Esophagus (tissue), 2 donors: ENCODE measurements at regions not wholly inside any gene's neighbourhood (a gene's known extent, or its start where the extent isn't known, plus 50 kb on each side); places are given as distances from the start of the nearest gene placed in this dataset.

Source experiments
- H3K27ac ChIP-seq, 2 donors: one replicate each; pipeline ENCODE4 v1.5.1; 2013; ENCODE audit warnings: low read depth in 2 of 2, mild to moderate bottlenecking in 2 of 2, inconsistent platforms in 1 of 2, low read length in 1 of 2, moderate library complexity in 1 of 2
- H3K27me3 ChIP-seq, 2 donors: one replicate each; pipeline ENCODE4 v1.6.1; 2013; ENCODE audit warnings: low read length in 2 of 2, control low read depth in 1 of 2, mild to moderate bottlenecking in 1 of 2; ENCODE audit not compliant: insufficient read depth in 2 of 2, control insufficient read depth in 1 of 2
- H3K36me3 ChIP-seq, 2 donors: one replicate each; pipeline ENCODE4 v1.6.1; 2013; ENCODE audit warnings: low read length in 1 of 2; ENCODE audit not compliant: control insufficient read depth in 2 of 2, insufficient read depth in 2 of 2
- H3K4me1 ChIP-seq, 2 donors: one replicate each; pipeline ENCODE4 v1.6.1; 2013; ENCODE audit warnings: low read length in 1 of 2; ENCODE audit not compliant: control insufficient read depth in 2 of 2, insufficient read depth in 2 of 2
- H3K4me3 ChIP-seq, 2 donors: one replicate each; pipeline ENCODE4 v1.5.1; 2013; ENCODE audit warnings: low read length in 2 of 2, mild to moderate bottlenecking in 2 of 2, low read depth in 1 of 2, moderate library complexity in 1 of 2
- H3K9me3 ChIP-seq, 2 donors: one replicate each; pipeline ENCODE4 v1.6.1; 2013; ENCODE audit warnings: mild to moderate bottlenecking in 2 of 2, low read depth in 1 of 2, low read length in 1 of 2, moderate library complexity in 1 of 2; ENCODE audit not compliant: control insufficient read depth in 2 of 2, insufficient read depth in 1 of 2
- WGBS, 2 donors: extraction: QIAGEN DNeasy Blood & Tissue Kit; methylation state at CpG; one replicate each; pipeline ENCODE4 v1.1.7; 2013; 5-methylcytosine and 5-hydroxymethylcytosine counted together
- donor health status: healthy with polysubstance abuse.
- donor health status: Bipolar disorder and iron deficiency.

DNA sequence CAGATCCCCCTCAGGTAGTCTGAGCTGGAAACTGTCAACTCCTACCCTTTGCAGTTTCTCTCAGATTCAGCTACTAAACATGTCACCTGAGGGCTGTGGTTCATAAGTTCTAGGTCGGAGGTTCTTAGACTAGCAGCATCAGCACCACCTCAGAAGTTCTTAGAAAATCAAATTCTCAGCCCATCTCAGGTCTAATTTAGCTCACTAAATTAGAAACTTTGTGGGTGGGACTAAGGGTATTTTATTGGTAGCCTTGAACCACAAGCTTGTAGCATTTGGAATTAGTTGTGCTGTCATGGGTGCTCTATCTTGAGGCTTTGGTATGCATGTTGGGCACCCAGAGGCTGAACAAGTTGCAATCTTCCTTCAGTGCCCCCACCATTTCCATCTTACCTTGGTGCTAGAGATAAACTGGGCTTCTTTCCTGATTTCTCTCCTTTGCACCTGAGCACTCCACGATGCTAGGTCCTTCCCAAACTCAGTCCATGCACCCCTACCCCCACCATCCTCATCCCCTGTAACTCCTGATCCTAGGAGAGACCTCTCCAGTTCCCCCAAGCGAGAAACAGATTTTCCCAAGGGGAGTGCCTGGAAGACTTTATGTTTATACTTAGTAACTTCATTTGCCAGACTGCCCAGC, 54.2 kb downstream of the S1PR1 start:
- WGBS, 2 donors = 57 to 70% methylated on average over 3 of the region's 3 CpGs
- no peaks in the 10 kb centered on the region for H3K4me1 ChIP-seq
- H3K27ac ChIP-seq = no peak overlapping the region
- no peaks in the 10 kb centered on the region for H3K9me3 ChIP-seq
- no peaks in the 10 kb centered on the region for H3K36me3 ChIP-seq
- no peak overlapping the region for H3K4me3 ChIP-seq
- no peaks in the 10 kb centered on the region for H3K27me3 ChIP-seq

DNA sequence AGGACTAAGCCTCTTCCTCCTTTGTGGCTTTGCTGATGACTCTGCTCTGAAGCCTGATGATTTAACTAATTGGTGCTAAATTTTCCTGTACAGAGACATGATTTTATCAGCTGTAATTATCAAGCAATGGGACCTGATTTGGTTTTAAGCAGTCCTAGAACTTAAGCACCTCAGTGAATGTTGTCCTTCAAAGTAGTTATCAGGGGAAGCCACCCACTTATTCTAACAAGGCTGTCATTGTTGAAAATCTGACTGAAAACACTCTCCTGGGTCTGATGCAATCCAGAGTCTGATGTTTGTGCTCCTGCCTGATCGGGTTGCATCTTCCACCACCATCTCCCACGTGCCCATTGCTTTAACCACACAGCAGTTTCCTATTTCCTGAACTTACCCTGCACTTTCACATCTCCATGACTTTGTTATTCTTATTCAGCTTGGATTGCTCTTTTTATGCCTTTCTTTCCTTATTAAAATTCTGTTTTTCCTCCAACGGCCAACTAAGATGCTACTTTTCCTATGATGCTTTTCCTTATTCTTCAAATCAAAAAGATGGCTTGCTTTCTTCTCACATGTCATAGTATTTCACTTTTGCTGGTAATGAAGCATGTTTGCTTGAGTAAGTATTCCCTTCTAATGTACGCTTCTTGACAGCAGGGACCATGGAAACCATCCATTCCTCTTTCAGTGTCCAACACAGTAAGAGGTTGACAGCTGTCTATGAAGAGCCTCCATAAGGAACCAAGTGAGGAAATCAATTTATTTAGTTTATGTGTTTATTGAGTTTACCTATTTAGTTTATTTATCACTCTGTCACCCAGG, 55.0 kb downstream of the S1PR1 start:
- H3K9me3 ChIP-seq = no peaks in the 10 kb centered on the region
- no peak overlapping the region for H3K4me3 ChIP-seq
- 50% methylated on average over 4 of the region's 4 CpGs for WGBS, 2 donors
- H3K36me3 ChIP-seq = no peaks in the 10 kb centered on the region
- no peak overlapping the region for H3K27ac ChIP-seq
- H3K4me1 ChIP-seq = no peaks in the 10 kb centered on the region
- H3K27me3 ChIP-seq = no peaks in the 10 kb centered on the region

DNA sequence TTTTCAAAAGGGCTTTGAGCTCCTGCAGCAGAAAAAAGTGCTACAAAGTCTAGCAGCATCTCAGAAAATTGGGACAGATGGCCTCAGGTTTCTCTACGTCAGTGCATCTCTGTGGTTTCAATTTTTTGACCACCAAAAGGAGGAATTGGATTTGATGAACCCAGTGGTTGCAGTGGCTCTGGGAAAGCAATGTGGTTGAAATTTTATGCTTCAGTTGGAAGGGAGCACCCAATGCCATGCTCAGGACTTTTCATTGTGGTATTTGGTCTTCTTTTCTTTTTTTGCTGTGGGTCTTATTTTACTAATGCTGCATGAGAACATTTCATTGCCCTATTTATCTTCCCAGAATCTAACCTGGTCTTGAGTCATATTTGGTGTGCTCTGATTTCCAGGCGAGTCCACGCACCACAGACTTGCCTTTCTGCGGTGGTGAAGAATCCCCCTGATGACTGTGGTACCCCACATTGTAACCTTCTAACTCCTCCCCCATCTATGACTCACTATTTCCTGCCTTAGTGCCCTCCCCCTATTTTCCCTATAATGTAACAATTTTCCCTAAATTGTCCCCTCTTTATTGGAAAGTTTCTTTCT, 56.7 kb downstream of the S1PR1 start:
- Histone ChIP-seq H3K27ac (no peak overlapping the region), H3K4me1 (no peaks in the 10 kb centered on the region), H3K9me3 (no peaks in the 10 kb centered on the region), H3K4me3 (no peak overlapping the region), H3K36me3 (no peaks in the 10 kb centered on the region), H3K27me3 (no peaks in the 10 kb centered on the region)
- whole genome bisulfite sequencing, 2 donors = 72 to 81% methylated on average over 4 of the region's 4 CpGs

- H3K4me1 ChIP-seq = no peaks in the 10 kb centered on the region
- no peaks in the 10 kb centered on the region for H3K36me3 ChIP-seq
- no peak overlapping the region for H3K27ac ChIP-seq
- no peaks in the 10 kb centered on the region for H3K9me3 ChIP-seq
- WGBS, 2 donors = 48 to 64% methylated on average over 4 of the region's 4 CpGs
- H3K27me3 ChIP-seq = no peaks in the 10 kb centered on the region
- no peak overlapping the region for H3K4me3 ChIP-seq
These were observed 58.4 kb downstream of the S1PR1 start for GRCh38 chr1:101295209-101295608.

DNA sequence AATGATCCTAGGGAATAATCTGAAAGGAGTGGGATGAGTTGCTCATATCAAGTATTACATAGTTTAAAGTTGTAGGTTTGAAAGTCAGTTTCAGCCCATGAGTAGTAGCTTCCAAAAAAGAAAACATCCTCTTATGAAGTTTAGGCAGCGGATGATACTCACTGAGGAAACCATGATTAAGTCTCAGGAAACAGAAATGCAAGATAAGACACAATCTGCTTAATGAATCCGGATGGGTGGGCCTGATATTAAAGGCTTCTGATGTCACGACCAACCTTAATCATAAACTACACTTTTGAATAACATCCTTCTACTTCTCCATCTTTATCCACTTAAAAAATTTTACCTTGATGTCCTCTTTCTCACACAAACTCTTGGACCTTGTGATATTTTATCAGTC, 61.8 kb downstream of the S1PR1 start:
- Histone ChIP-seq H3K4me1 (no peaks in the 10 kb centered on the region), H3K27ac (no peak overlapping the region), H3K9me3 (no peaks in the 10 kb centered on the region), H3K36me3 (no peaks in the 10 kb centered on the region), H3K27me3 (no peaks in the 10 kb centered on the region), H3K4me3 (no peak overlapping the region)
- WGBS, 2 donors = 72 to 75% methylated on average over 3 of the region's 3 CpGs

GRCh38 chr1:101299141-101299540, 62.3 kb downstream of the S1PR1 start:
- 88 to 89% methylated on average over 4 of the region's 4 CpGs for WGBS, 2 donors
- Histone ChIP-seq H3K27me3 (no peaks in the 10 kb centered on the region), H3K36me3 (no peaks in the 10 kb centered on the region), H3K4me1 (no peaks in the 10 kb centered on the region), H3K27ac (no peak overlapping the region), H3K4me3 (no peak overlapping the region), H3K9me3 (no peaks in the 10 kb centered on the region)

DNA sequence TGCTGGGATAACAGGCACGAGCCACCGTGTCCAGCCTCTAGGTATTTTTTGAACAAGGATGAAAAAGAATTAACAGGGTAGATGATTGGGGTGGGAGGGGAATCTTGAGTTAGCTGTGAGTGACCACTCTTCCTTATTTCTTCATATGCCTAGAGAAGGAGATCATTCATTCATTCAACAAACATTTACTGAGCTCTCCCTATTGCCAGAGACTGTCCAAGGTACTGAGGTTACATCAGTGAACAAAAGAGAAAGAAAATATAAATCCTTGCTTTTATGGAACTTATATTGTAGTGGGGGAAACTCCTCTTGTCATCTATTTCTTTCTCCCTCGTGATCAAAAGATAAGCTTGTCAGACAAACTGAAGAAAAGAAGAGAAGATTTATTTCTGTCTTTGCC, 62.9 kb downstream of the S1PR1 start:
- H3K27me3 ChIP-seq = no peaks in the 10 kb centered on the region
- H3K9me3 ChIP-seq = no peaks in the 10 kb centered on the region
- H3K27ac ChIP-seq = no peak overlapping the region
- no peak overlapping the region for H3K4me3 ChIP-seq
- H3K4me1 ChIP-seq = no peaks in the 10 kb centered on the region
- no peaks in the 10 kb centered on the region for H3K36me3 ChIP-seq
- WGBS, 2 donors = 81 to 86% methylated on average over 3 of the region's 3 CpGs

DNA sequence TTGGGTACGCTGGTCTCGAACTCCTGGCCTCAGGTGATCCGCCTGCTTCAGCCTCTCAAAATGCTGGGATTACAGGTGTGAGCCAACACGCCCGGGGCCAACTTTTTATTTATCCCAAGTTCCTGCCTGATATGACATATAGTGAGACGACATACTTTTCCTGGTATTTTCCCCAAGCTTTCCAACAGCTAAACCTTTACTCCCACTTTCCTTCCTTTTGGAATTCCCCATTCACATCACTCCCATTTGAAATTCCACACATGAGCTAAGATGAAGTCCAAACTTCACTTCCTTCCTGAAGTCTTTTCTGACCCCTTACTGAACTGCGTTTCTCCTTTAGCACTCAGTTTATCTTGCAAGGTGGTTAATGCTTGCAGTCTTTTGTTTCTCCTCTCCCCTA, 64.1 kb downstream of the S1PR1 start:
- Histone ChIP-seq H3K4me3 (no peak overlapping the region), H3K4me1 (no peaks in the 10 kb centered on the region), H3K27ac (no peak overlapping the region), H3K36me3 (no peaks in the 10 kb centered on the region), H3K9me3 (no peaks in the 10 kb centered on the region), H3K27me3 (no peaks in the 10 kb centered on the region)
- WGBS, 2 donors = 69 to 71% methylated on average over 7 of the region's 7 CpGs

DNA sequence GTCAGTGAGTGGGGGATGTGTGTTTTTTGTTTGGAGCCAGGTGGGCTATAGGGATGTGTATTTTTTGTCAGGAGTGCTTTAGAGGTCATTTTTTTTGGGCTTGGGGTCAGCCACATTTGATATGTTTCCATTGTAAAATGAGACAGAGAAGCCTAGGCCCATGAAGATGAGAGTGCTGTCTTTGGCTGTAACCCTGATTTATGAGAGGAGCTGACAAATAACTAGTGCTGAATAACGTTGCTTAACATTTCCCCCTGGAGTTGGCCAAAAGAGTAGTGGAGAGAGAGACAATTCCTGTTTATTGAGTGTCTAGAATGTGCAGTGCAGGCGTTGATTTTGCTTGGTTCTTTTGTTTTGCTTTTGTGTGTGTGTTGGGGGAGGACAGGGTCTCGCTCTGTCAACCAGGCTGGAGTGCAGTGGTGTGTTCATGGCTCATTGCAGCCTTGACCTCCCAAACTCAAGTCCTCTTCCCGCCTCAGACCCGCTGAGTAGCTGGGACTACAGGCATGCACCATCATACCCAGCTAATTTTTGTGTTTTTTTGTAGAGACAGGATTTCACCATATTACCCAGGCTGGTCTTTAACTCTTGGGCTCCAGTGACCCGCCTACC, 64.7 kb downstream of the S1PR1 start:
- Histone ChIP-seq H3K36me3 (no peaks in the 10 kb centered on the region), H3K27me3 (no peaks in the 10 kb centered on the region), H3K9me3 (no peaks in the 10 kb centered on the region), H3K4me1 (no peaks in the 10 kb centered on the region), H3K27ac (no peak overlapping the region), H3K4me3 (no peak overlapping the region)
- WGBS, 2 donors = 73 to 75% methylated on average over 6 of the region's 6 CpGs
